CD14-positive monocyte (primary cell): ENCODE measurements at regions not wholly inside any gene's neighbourhood (a gene's known extent, or its start where the extent isn't known, plus 50 kb on each side); places are given as distances from the start of the nearest gene placed in this dataset.

Experiments
- DNase-seq, 3 donors: peaks; one replicate each; pipeline ENCODE4 v3.0.0-alpha.2; 2011 to 2022
- H2AFZ ChIP-seq: 2 replicates; pipeline ENCODE4 v1.6.0; 2012; ENCODE audit warnings: mild to moderate bottlenecking, low read depth, low read length, inconsistent platforms; ENCODE audit not compliant: insufficient read depth, poor library complexity, severe bottlenecking
- H3K27ac ChIP-seq, 2 donors: 1 replicate in 1 of 2; 2 replicates in 1 of 2; pipeline ENCODE4 v1.5.1; 2012 to 2013; ENCODE audit warnings: low read length in 2 of 2, control low read depth in 1 of 2, inconsistent platforms in 1 of 2, low read depth in 1 of 2, mild to moderate bottlenecking in 1 of 2
- H3K27me3 ChIP-seq, 2 donors: one replicate each; pipeline versions ENCODE4 v1.6.0 to v1.6.1; 2011 to 2013; ENCODE audit warnings: low read length in 2 of 2; ENCODE audit not compliant: control insufficient read depth in 2 of 2, insufficient read depth in 2 of 2
- H3K36me3 ChIP-seq, 2 donors: replicated peaks in 1 of 2; 1 replicate in 1 of 2; 2 replicates in 1 of 2; pipeline versions ENCODE4 v1.5.1 to v1.6.1; 2012 to 2013; ENCODE audit warnings: low read length in 2 of 2, control low read depth in 1 of 2, inconsistent platforms in 1 of 2, mild to moderate bottlenecking in 1 of 2; ENCODE audit not compliant: insufficient read depth in 2 of 2, control insufficient read depth in 1 of 2
- H3K4me1 ChIP-seq, 2 donors: 1 replicate in 1 of 2; 2 replicates in 1 of 2; pipeline versions ENCODE4 v1.5.1 to v1.6.1; 2012 to 2013; ENCODE audit warnings: low read length in 2 of 2, control low read depth in 1 of 2, inconsistent platforms in 1 of 2, mild to moderate bottlenecking in 1 of 2, moderate library complexity in 1 of 2; ENCODE audit not compliant: insufficient read depth in 2 of 2, control insufficient read depth in 1 of 2
- H3K4me2 ChIP-seq: replicated peaks from 2 replicates; pipeline ENCODE3; 2012; ENCODE audit warnings: low read length, moderate library complexity, mild to moderate bottlenecking; ENCODE audit not compliant: poor library complexity, severe bottlenecking; ENCODE audit errors: extremely low read depth
- H3K4me3 ChIP-seq, 3 experiments: fragments of 200-600 bp in 1 of 3; sonication (generic) in 1 of 3; replicated peaks in 1 of 3; 1 replicate in 2 of 3; 2 replicates in 1 of 3; pipeline ENCODE4 v1.5.1; 2011 to 2013; ENCODE audit warnings: low read length in 3 of 3, mild to moderate bottlenecking in 3 of 3, control low read depth in 2 of 3, low read depth in 2 of 3, inconsistent platforms in 1 of 3, moderate library complexity in 1 of 3
- H3K79me2 ChIP-seq: 2 replicates; pipeline ENCODE4 v1.6.0; 2012; ENCODE audit warnings: mild to moderate bottlenecking, control low read depth, inconsistent platforms, low read length, moderate library complexity; ENCODE audit not compliant: insufficient read depth
- H3K9ac ChIP-seq: 2 replicates; pipeline ENCODE4 v1.6.0; 2017; ENCODE audit warnings: low read length, mild to moderate bottlenecking; ENCODE audit not compliant: insufficient read depth, poor library complexity, severe bottlenecking
- H3K9me3 ChIP-seq, 2 donors: replicated peaks in 1 of 2; 1 replicate in 1 of 2; 2 replicates in 1 of 2; pipeline versions ENCODE4 v1.5.1 to v1.6.1; 2012 to 2013; ENCODE audit warnings: low read length in 2 of 2, control low read depth in 1 of 2; ENCODE audit not compliant: control insufficient read depth in 1 of 2, insufficient read depth in 1 of 2
- H4K20me1 ChIP-seq: 2 replicates; pipeline ENCODE4 v1.6.0; 2012; ENCODE audit warnings: mild to moderate bottlenecking, low read length, control low read depth, moderate library complexity; ENCODE audit not compliant: insufficient read depth
- H3K27ac Mint-ChIP-seq, 7 donors: one replicate each; pipeline ENCODE4 v1.8.0; 2020; ENCODE audit warnings: mild to moderate bottlenecking in 7 of 7, mixed read lengths in 7 of 7, moderate library complexity in 6 of 7, inconsistent platforms in 2 of 7
- H3K27me3 Mint-ChIP-seq, 3 donors: one replicate each; pipeline ENCODE4 v1.8.0; 2021 to 2022; ENCODE audit warnings: low read depth in 3 of 3, mild to moderate bottlenecking in 3 of 3, mixed read lengths in 3 of 3, moderate library complexity in 3 of 3, inconsistent platforms in 1 of 3
- H3K36me3 Mint-ChIP-seq, 2 donors: one replicate each; pipeline ENCODE4 v1.8.0; 2020; ENCODE audit warnings: mixed read lengths in 2 of 2, inconsistent platforms in 1 of 2, mild to moderate bottlenecking in 1 of 2
- H3K4me1 Mint-ChIP-seq: one replicate; pipeline ENCODE4 v1.8.0; 2020; ENCODE audit warnings: mild to moderate bottlenecking, mixed read lengths
- H3K4me3 Mint-ChIP-seq, 2 donors: one replicate each; pipeline ENCODE4 v1.8.0; 2020; ENCODE audit warnings: mild to moderate bottlenecking in 2 of 2, mixed read lengths in 2 of 2, moderate library complexity in 1 of 2
- H3K9me3 Mint-ChIP-seq, 7 donors: one replicate each; pipeline ENCODE4 v1.8.0; 2020 to 2022; ENCODE audit warnings: mixed read lengths in 7 of 7, mild to moderate bottlenecking in 6 of 7, moderate library complexity in 6 of 7, inconsistent platforms in 2 of 7
- CTCF ChIP-seq: fragments of 200-600 bp; IDR thresholded peaks from one replicate; pipeline ENCODE4 v1.8.0; 2022; ENCODE audit warnings: antibody characterized with exemption, mild to moderate bottlenecking
- WGBS: methylation state at CpG from one replicate; pipeline ENCODE4 v1.1.5; 2013; ENCODE audit warnings: missing lambda C conversion rate; ENCODE audit not compliant: insufficient coverage; 5-methylcytosine and 5-hydroxymethylcytosine counted together
- intact Hi-C, 2 donors: fragments of 100-400 bp; cut with micrococcal nuclease; formaldehyde crosslinking; loops; one replicate each; pipeline versions ENCODE4 v1.15.0 to v1.15.1; 2023

- no peak overlapping the region for H3K4me3 ChIP-seq
- peaks cover 0 to 10% (median 5%) of the 10 kb centered on the region in 3 donors for H3K27me3 Mint-ChIP-seq
- H3K36me3 Mint-ChIP-seq, result no peaks in the 10 kb centered on the region
- H3K9me3 ChIP-seq, result no peaks in the 10 kb centered on the region
- H2AFZ ChIP-seq, result peak overlapping the region; percentile 46
- H3K9me3 Mint-ChIP-seq, result no peaks in the 10 kb centered on the region
- no peak overlapping the region for H3K27ac Mint-ChIP-seq
- peaks cover 7 to 24% of the 10 kb centered on the region in 2 donors for H3K4me1 ChIP-seq
- H3K4me1 Mint-ChIP-seq, result peaks cover 24% of the 10 kb centered on the region
- H4K20me1 ChIP-seq, result no peaks in the 10 kb centered on the region
- H3K27ac ChIP-seq, result no peak overlapping the region
- no peak for TF ChIP-seq CTCF
- no peaks in the 10 kb centered on the region for H3K27me3 ChIP-seq
- no peak overlapping the region for H3K4me3 Mint-ChIP-seq
- intact Hi-C loops, result no loop called here
- H3K79me2 ChIP-seq, result no peaks in the 10 kb centered on the region
- H3K4me2 ChIP-seq, result no peak overlapping the region
- no peak for DNase-seq
- no peaks in the 10 kb centered on the region for H3K36me3 ChIP-seq
- 46% methylated on average over 3 of the region's 5 CpGs for WGBS
- no peak overlapping the region for H3K9ac ChIP-seq
Observed at GRCh38 chr5:126354858-126355731, 68.1 kb upstream of the GRAMD2B start.

- no peaks in the 10 kb centered on the region for H3K36me3 ChIP-seq
- no peak for TF ChIP-seq CTCF
- no peaks in the 10 kb centered on the region for H4K20me1 ChIP-seq
- no CpG with 5 or more reads among the region's 8 CpGs for WGBS
- no peaks in the 10 kb centered on the region for H3K79me2 ChIP-seq
- no peaks in the 10 kb centered on the region for H3K9me3 ChIP-seq
- H3K27me3 ChIP-seq, result no peaks in the 10 kb centered on the region
- peaks cover 7 to 30% of the 10 kb centered on the region in 2 donors for H3K4me1 ChIP-seq
- no peak overlapping the region for H2AFZ ChIP-seq
- Mint-ChIP-seq H3K4me3 (no peak overlapping the region), H3K27ac (no peak overlapping the region), H3K36me3 (no peaks in the 10 kb centered on the region), H3K4me1 (peaks cover 24% of the 10 kb centered on the region), H3K9me3 (no peaks in the 10 kb centered on the region), H3K27me3 (peaks cover 0 to 8% (median 5%) of the 10 kb centered on the region in 3 donors)
- H3K9ac ChIP-seq, result no peak overlapping the region
- DNase-seq, result peak in 1 of 3 donors; percentile 32
- H3K4me3 ChIP-seq, result no peak overlapping the region
- H3K27ac ChIP-seq, result no peak overlapping the region
- intact Hi-C loops, result no loop called here
- H3K4me2 ChIP-seq, result no peak overlapping the region
Observed at GRCh38 chr5:126355940-126356339, 67.3 kb upstream of the GRAMD2B start.
